KMS-11 (cell line): ENCODE measurements at regions not wholly inside any gene's neighbourhood (a gene's known extent, or its start where the extent isn't known, plus 50 kb on each side); places are given as distances from the start of the nearest gene placed in this dataset.

Source experiments
- H2AFZ ChIP-seq: fragments of 200-600 bp; sonication (generic); 2 replicates; pipeline ENCODE4 v1.6.1; 2016; ENCODE audit warnings: antibody characterized with exemption, mixed run types, low read depth
- H3K27ac ChIP-seq: fragments of 200-600 bp; sonication (generic); 2 replicates; pipeline ENCODE4 v1.6.1; 2016; ENCODE audit warnings: mild to moderate bottlenecking, mixed run types
- H3K27me3 ChIP-seq: fragments of 200-600 bp; sonication (generic); 2 replicates; pipeline ENCODE4 v1.6.1; 2017; ENCODE audit warnings: mild to moderate bottlenecking, low read depth, mixed run types, moderate library complexity; ENCODE audit not compliant: insufficient read depth
- H3K36me3 ChIP-seq: fragments of 200-600 bp; sonication (generic); 2 replicates; pipeline ENCODE4 v1.6.1; 2017; ENCODE audit warnings: mild to moderate bottlenecking, mixed run types; ENCODE audit not compliant: insufficient read depth
- H3K4me1 ChIP-seq: fragments of 200-600 bp; sonication (generic); 2 replicates; pipeline ENCODE4 v1.6.1; 2016; ENCODE audit warnings: mild to moderate bottlenecking, low read depth, mixed run types; ENCODE audit not compliant: poor library complexity, severe bottlenecking
- H3K4me2 ChIP-seq: fragments of 200-600 bp; sonication (generic); 2 replicates; pipeline ENCODE4 v1.7.0; 2016; ENCODE audit warnings: mild to moderate bottlenecking, mixed run types
- H3K4me3 ChIP-seq: fragments of 200-600 bp; sonication (generic); IDR thresholded peaks from 2 replicates; pipeline ENCODE4 v1.6.1; 2017; ENCODE audit warnings: low read depth, low read length, mixed read lengths; ENCODE audit not compliant: insufficient read depth
- H3K79me2 ChIP-seq: fragments of 200-600 bp; sonication (generic); 2 replicates; pipeline ENCODE4 v1.6.1; 2016; ENCODE audit warnings: low read depth, mixed run types; ENCODE audit not compliant: insufficient read depth
- H3K9ac ChIP-seq: fragments of 200-600 bp; sonication (generic); 2 replicates; pipeline ENCODE4 v1.6.1; 2016; ENCODE audit warnings: mild to moderate bottlenecking, mixed run types
- H4K20me1 ChIP-seq: fragments of 200-600 bp; sonication (generic); 2 replicates; pipeline ENCODE4 v1.6.1; 2016; ENCODE audit warnings: mild to moderate bottlenecking, mixed run types; ENCODE audit not compliant: insufficient read depth
- CTCF ChIP-seq: fragments of 200-600 bp; sonication (generic); conservative IDR thresholded peaks from 2 replicates; pipeline ENCODE4 v1.6.1; 2017; ENCODE audit warnings: low read depth, mild to moderate bottlenecking, antibody characterized with exemption, low read length, moderate library complexity, mixed read lengths

GRCh38 chr7:18405726-18406125, 89.8 kb upstream of the HDAC9 start:
- no peak for TF ChIP-seq CTCF
- H4K20me1 ChIP-seq = no peaks in the 10 kb centered on the region
- H3K79me2 ChIP-seq = no peaks in the 10 kb centered on the region
- H3K9ac ChIP-seq = no peak overlapping the region
- H2AFZ ChIP-seq = no peak overlapping the region
- H3K4me3 ChIP-seq = no peak overlapping the region
- H3K36me3 ChIP-seq = no peaks in the 10 kb centered on the region
- H3K27ac ChIP-seq = no peak overlapping the region
- no peaks in the 10 kb centered on the region for H3K4me1 ChIP-seq
- H3K27me3 ChIP-seq = no peaks in the 10 kb centered on the region
- H3K4me2 ChIP-seq = no peak overlapping the region

- no peak for TF ChIP-seq CTCF
- no peaks in the 10 kb centered on the region for H4K20me1 ChIP-seq
- no peaks in the 10 kb centered on the region for H3K79me2 ChIP-seq
- no peaks in the 10 kb centered on the region for H3K36me3 ChIP-seq
- H3K4me1 ChIP-seq = no peaks in the 10 kb centered on the region
- H3K27me3 ChIP-seq = no peaks in the 10 kb centered on the region
- no peak overlapping the region for H2AFZ ChIP-seq
- H3K9ac ChIP-seq = no peak overlapping the region
- H3K4me2 ChIP-seq = no peak overlapping the region
- H3K27ac ChIP-seq = no peak overlapping the region
- no peak overlapping the region for H3K4me3 ChIP-seq
Observed at GRCh38 chr7:18407385-18407784, 88.2 kb upstream of the HDAC9 start.

GRCh38 chr7:18408461-18408860, 87.1 kb upstream of the HDAC9 start:
- no peak overlapping the region for H3K27ac ChIP-seq
- H3K9ac ChIP-seq = no peak overlapping the region
- H2AFZ ChIP-seq = no peak overlapping the region
- H4K20me1 ChIP-seq = no peaks in the 10 kb centered on the region
- H3K4me2 ChIP-seq = no peak overlapping the region
- no peak for TF ChIP-seq CTCF
- no peaks in the 10 kb centered on the region for H3K36me3 ChIP-seq
- H3K4me1 ChIP-seq = no peaks in the 10 kb centered on the region
- no peaks in the 10 kb centered on the region for H3K79me2 ChIP-seq
- H3K4me3 ChIP-seq = no peak overlapping the region
- no peaks in the 10 kb centered on the region for H3K27me3 ChIP-seq

- no peak overlapping the region for H2AFZ ChIP-seq
- H3K4me2 ChIP-seq = no peak overlapping the region
Observed at GRCh38 chr7:18408868-18409267, 86.7 kb upstream of the HDAC9 start.

More at GRCh38 chr7:18408868-18409267, 86.7 kb upstream of the HDAC9 start:
- Histone ChIP-seq H3K79me2 (no peaks in the 10 kb centered on the region), H3K27me3 (no peaks in the 10 kb centered on the region), H3K27ac (no peak overlapping the region), H3K9ac (no peak overlapping the region), H3K4me1 (no peaks in the 10 kb centered on the region), H4K20me1 (no peaks in the 10 kb centered on the region), H3K4me3 (no peak overlapping the region), H3K36me3 (no peaks in the 10 kb centered on the region)
- no peak for TF ChIP-seq CTCF
